H9 (cell line): ENCODE measurements at regions not wholly inside any gene's neighbourhood (a gene's known extent, or its start where the extent isn't known, plus 50 kb on each side); places are given as distances from the start of the nearest gene placed in this dataset.

Experiments used
- DNase-seq: peaks from one replicate; pipeline ENCODE4 v3.0.0-alpha.2; 2017
- H2AFZ ChIP-seq: one replicate; pipeline ENCODE4 v1.6.1; 2013; ENCODE audit warnings: mild to moderate bottlenecking, low read length, control low read depth, moderate library complexity
- H2AK5ac ChIP-seq: 2 replicates; pipeline ENCODE4 v1.6.1; 2013; ENCODE audit warnings: low read length, control low read depth, mixed read lengths; ENCODE audit not compliant: insufficient read length
- H2BK120ac ChIP-seq: one replicate; pipeline ENCODE4 v1.6.1; 2013; ENCODE audit warnings: low read depth, mild to moderate bottlenecking, low read length, control low read depth, inconsistent platforms; ENCODE audit not compliant: poor library complexity, severe bottlenecking
- H2BK12ac ChIP-seq: 2 replicates; pipeline ENCODE4 v1.6.1; 2013; ENCODE audit warnings: low read length, control low read depth, mixed read lengths, low read depth; ENCODE audit not compliant: insufficient read length
- H2BK15ac ChIP-seq: 2 replicates; pipeline ENCODE4 v1.6.1; 2013; ENCODE audit warnings: low read depth, low read length, control low read depth
- H2BK20ac ChIP-seq: one replicate; pipeline ENCODE4 v1.6.1; 2013; ENCODE audit warnings: low read depth, mild to moderate bottlenecking, low read length, control low read depth, inconsistent platforms; ENCODE audit not compliant: poor library complexity, severe bottlenecking
- H2BK5ac ChIP-seq: 2 replicates; pipeline ENCODE4 v1.6.1; 2013; ENCODE audit warnings: low read length, control low read depth, mixed read lengths; ENCODE audit not compliant: insufficient read length
- H3K14ac ChIP-seq: 2 replicates; pipeline ENCODE4 v1.6.1; 2013; ENCODE audit warnings: low read length, control low read depth; ENCODE audit not compliant: insufficient read depth
- H3K18ac ChIP-seq: 2 replicates; pipeline ENCODE4 v1.6.1; 2013; ENCODE audit warnings: low read depth, mild to moderate bottlenecking, mixed read lengths, low read length, control low read depth; ENCODE audit not compliant: insufficient read length
- H3K23ac ChIP-seq: 2 replicates; pipeline ENCODE4 v1.6.1; 2013; ENCODE audit warnings: low read length, control low read depth, mixed read lengths, low read depth; ENCODE audit not compliant: insufficient read length
- H3K23me2 ChIP-seq: 2 replicates; pipeline ENCODE4 v1.6.1; 2013; ENCODE audit warnings: low read depth, mild to moderate bottlenecking, mixed read lengths, low read length, control low read depth; ENCODE audit not compliant: insufficient read length, poor library complexity, severe bottlenecking
- H3K27ac ChIP-seq: 2 replicates; pipeline ENCODE4 v1.5.1; 2013; ENCODE audit warnings: low read length, control low read depth, mixed read lengths, low read depth; ENCODE audit not compliant: insufficient read length
- H3K27me3 ChIP-seq: 2 replicates; pipeline ENCODE4 v1.6.1; 2013; ENCODE audit warnings: low read length, control low read depth, inconsistent platforms; ENCODE audit not compliant: insufficient read depth
- H3K4ac ChIP-seq: 2 replicates; pipeline ENCODE4 v1.6.1; 2013; ENCODE audit warnings: low read depth, mild to moderate bottlenecking, control low read depth, inconsistent platforms, low read length, moderate library complexity
- H3K4me1 ChIP-seq: 2 replicates; pipeline ENCODE4 v1.6.1; 2013; ENCODE audit warnings: low read length, control low read depth, inconsistent platforms; ENCODE audit not compliant: insufficient read depth
- H3K4me2 ChIP-seq: 2 replicates; pipeline ENCODE4 v1.6.1; 2013; ENCODE audit warnings: low read length, control low read depth, mixed read lengths; ENCODE audit not compliant: insufficient read length, insufficient read depth
- H3K56ac ChIP-seq: 2 replicates; pipeline ENCODE4 v1.6.1; 2013; ENCODE audit warnings: low read depth, mild to moderate bottlenecking, mixed read lengths, low read length, control low read depth; ENCODE audit not compliant: insufficient read length
- H3K79me1 ChIP-seq: 2 replicates; pipeline ENCODE4 v1.6.1; 2013; ENCODE audit warnings: low read depth, mild to moderate bottlenecking, moderate library complexity, low read length, control low read depth, inconsistent platforms; ENCODE audit not compliant: insufficient read depth, poor library complexity, severe bottlenecking
- H3K79me2 ChIP-seq: 2 replicates; pipeline ENCODE4 v1.6.1; 2013; ENCODE audit warnings: low read length, control low read depth, inconsistent platforms; ENCODE audit not compliant: insufficient read depth
- H3K9ac ChIP-seq: 2 replicates; pipeline ENCODE4 v1.6.1; 2013; ENCODE audit warnings: low read length, control low read depth, mixed read lengths; ENCODE audit not compliant: insufficient read length; ENCODE audit errors: extremely low read depth
- H3K9me3 ChIP-seq: one replicate; pipeline ENCODE4 v1.6.1; 2013; ENCODE audit warnings: low read depth, low read length, inconsistent platforms; ENCODE audit not compliant: control insufficient read depth
- H3T11ph ChIP-seq: one replicate; pipeline ENCODE4 v1.6.1; 2013; ENCODE audit warnings: mild to moderate bottlenecking, low read length, control low read depth, inconsistent platforms
- H4K20me1 ChIP-seq: one replicate; pipeline ENCODE4 v1.6.1; 2013; ENCODE audit not compliant: control insufficient read depth, insufficient read length, insufficient read depth
- H4K5ac ChIP-seq: 2 replicates; pipeline ENCODE4 v1.6.1; 2013; ENCODE audit warnings: low read depth, mild to moderate bottlenecking, mixed read lengths, low read length, control low read depth; ENCODE audit not compliant: insufficient read length
- H4K8ac ChIP-seq: replicated peaks from 2 replicates; pipeline ENCODE4 v1.6.1; 2013; ENCODE audit warnings: low read length, control low read depth, mixed read lengths, low read depth; ENCODE audit not compliant: insufficient read length
- H4K91ac ChIP-seq: 2 replicates; pipeline ENCODE4 v1.6.1; 2013; ENCODE audit warnings: low read depth, mild to moderate bottlenecking, moderate library complexity, mixed read lengths, low read length, control low read depth; ENCODE audit not compliant: insufficient read length
- H3K27ac Mint-ChIP-seq, 3 experiments: 2 replicates in 2 of 3; 3 replicates in 1 of 3; pipeline ENCODE4 v1.8.0; 2020 to 2021; ENCODE audit warnings: mixed read lengths in 3 of 3, mild to moderate bottlenecking in 1 of 3, moderate library complexity in 1 of 3
- H3K27me3 Mint-ChIP-seq: 2 replicates; pipeline ENCODE4 v1.8.0; 2021; ENCODE audit warnings: low read depth, mild to moderate bottlenecking, moderate library complexity, mixed read lengths
- H3K36me3 Mint-ChIP-seq, 3 experiments: 2 replicates in 2 of 3; 3 replicates in 1 of 3; pipeline ENCODE4 v1.8.0; 2020 to 2021; ENCODE audit warnings: low read depth in 3 of 3, mixed read lengths in 3 of 3; ENCODE audit not compliant: insufficient read depth in 1 of 3
- H3K4me1 Mint-ChIP-seq, 2 experiments: 2 replicates each; pipeline ENCODE4 v1.8.0; 2020; ENCODE audit warnings: mixed read lengths in 2 of 2
- H3K4me3 Mint-ChIP-seq, 2 experiments: 2 replicates in 1 of 2; 3 replicates in 1 of 2; pipeline ENCODE4 v1.8.0; 2020 to 2021; ENCODE audit warnings: mild to moderate bottlenecking in 2 of 2, mixed read lengths in 2 of 2, moderate library complexity in 1 of 2
- H3K9me3 Mint-ChIP-seq, 2 experiments: 2 replicates in 1 of 2; 3 replicates in 1 of 2; pipeline ENCODE4 v1.8.0; 2020; ENCODE audit warnings: mild to moderate bottlenecking in 2 of 2, mixed read lengths in 2 of 2, moderate library complexity in 1 of 2
- CTCF ChIP-seq: fragments of 200-600 bp; sonication (generic); conservative IDR thresholded peaks from 3 replicates; pipeline ENCODE4 v1.8.0; 2021; ENCODE audit warnings: antibody characterized with exemption, mild to moderate bottlenecking
- WGBS: extraction: QIAGEN DNeasy Blood & Tissue Kit; methylation state at CpG from one replicate; pipeline ENCODE4 v1.1.7; 2013; ENCODE audit warnings: missing lambda C conversion rate, low lambda C conversion rate, mixed read lengths; ENCODE audit not compliant: insufficient read length; ENCODE audit errors: extremely low coverage; 5-methylcytosine and 5-hydroxymethylcytosine counted together

- no peak overlapping the region for H2BK5ac ChIP-seq
- TF ChIP-seq CTCF, result no peak
- no peaks in the 10 kb centered on the region for H3K4me1 ChIP-seq
- H3K56ac ChIP-seq, result no peak overlapping the region
- no peak overlapping the region for H3T11ph ChIP-seq
- no peak overlapping the region for H3K4me2 ChIP-seq
- H3K9me3 ChIP-seq, result no peaks in the 10 kb centered on the region
- no peaks in the 10 kb centered on the region for H3K79me2 ChIP-seq
- Mint-ChIP-seq H3K27ac (no peak overlapping the region), H3K9me3 (no peaks in the 10 kb centered on the region), H3K4me1 (no peaks in the 10 kb centered on the region; a peak in 1 of 4 replicates), H3K27me3 (no peaks in the 10 kb centered on the region; the same call in 1 of the 2 replicates), H3K4me3 (no peak overlapping the region), H3K36me3 (0 out of 7 replicates have a peak, but pooled peaks cover 0 to 5% (median 0%) of the 10 kb centered on the region in 3 experiments)
- no peak overlapping the region for H3K27ac ChIP-seq
- H2AK5ac ChIP-seq, result no peak overlapping the region
- H4K20me1 ChIP-seq, result no peaks in the 10 kb centered on the region
- H2BK15ac ChIP-seq, result no peak overlapping the region
- no peak overlapping the region for H2BK20ac ChIP-seq
- H3K9ac ChIP-seq, result no peak overlapping the region
- no peak overlapping the region for H3K14ac ChIP-seq
- H3K79me1 ChIP-seq, result no peaks in the 10 kb centered on the region
- H3K23me2 ChIP-seq, result no peaks in the 10 kb centered on the region
- H3K4ac ChIP-seq, result no peak overlapping the region
- H2BK12ac ChIP-seq, result no peak overlapping the region
- H2BK120ac ChIP-seq, result no peak overlapping the region
- H3K23ac ChIP-seq, result no peak overlapping the region
- no peak overlapping the region for H2AFZ ChIP-seq
- H4K5ac ChIP-seq, result no peak overlapping the region
- H4K91ac ChIP-seq, result no peak overlapping the region
- no peaks in the 10 kb centered on the region for H3K27me3 ChIP-seq
- H4K8ac ChIP-seq, result no peak overlapping the region
- no peak overlapping the region for H3K18ac ChIP-seq
- no peak for DNase-seq
- WGBS, result no CpG with 5 or more reads among the region's 2 CpGs
Observed at GRCh38 chr5:155492191-155492590, 478.6 kb downstream of the KIF4B start.
